WTC11 (cell line): ENCODE measurements at regions not wholly inside any gene's neighbourhood (a gene's known extent, or its start where the extent isn't known, plus 50 kb on each side); places are given as distances from the start of the nearest gene placed in this dataset.

Experiments used
- ATAC-seq: fragments of 200-7000 bp; cut with Tn5 transposase; 2 replicates; pipeline ENCODE4 v1.10.0; 2021; ENCODE audit warnings: mild to moderate bottlenecking, moderate library complexity
- CTCF ChIA-PET: fragments of 300-600 bp; sonication (Branson Sonifier 250); formaldehyde crosslinking; loops from one replicate; lab custom pipeline; 2021; ENCODE audit warnings: antibody characterized with exemption; lab: Charles Lee
- POLR2A ChIA-PET: fragments of 350-600 bp; sonication (Branson Sonifier 250); formaldehyde crosslinking; loops from one replicate; lab custom pipeline; 2021; ENCODE audit warnings: antibody characterized with exemption; lab: Charles Lee
- DNase-seq: peaks from one replicate; pipeline ENCODE4 v3.0.0; 2021; ENCODE audit warnings: low spot score
- H3K27ac Mint-ChIP-seq: 2 replicates; pipeline ENCODE4 v1.8.0; 2021; ENCODE audit warnings: mixed read lengths
- H3K27me3 Mint-ChIP-seq: 2 replicates; pipeline ENCODE4 v1.8.0; 2021; ENCODE audit warnings: low read depth, mild to moderate bottlenecking, moderate library complexity, mixed read lengths
- H3K36me3 Mint-ChIP-seq: 2 replicates; pipeline ENCODE4 v1.8.0; 2021; ENCODE audit warnings: mixed read lengths
- H3K4me1 Mint-ChIP-seq: 2 replicates; pipeline ENCODE4 v1.8.0; 2022; ENCODE audit warnings: mixed read lengths
- H3K4me3 Mint-ChIP-seq: 2 replicates; pipeline ENCODE4 v1.8.0; 2021; ENCODE audit warnings: mild to moderate bottlenecking, moderate library complexity, mixed read lengths
- H3K9me3 Mint-ChIP-seq: 2 replicates; pipeline ENCODE4 v1.8.0; 2021; ENCODE audit warnings: mixed read lengths
- AFF4 ChIP-seq: sonication (generic); formaldehyde crosslinking; IDR thresholded peaks from 2 replicates; pipeline ENCODE4 v1.8.1; 2023; ENCODE audit warnings: mild to moderate bottlenecking, missing genetic modification reagents, borderline replicate concordance
- CREB1 ChIP-seq: sonication (generic); formaldehyde crosslinking; IDR thresholded peaks from 2 replicates; pipeline ENCODE4 v1.8.0; 2023; ENCODE audit warnings: mild to moderate bottlenecking, missing genetic modification reagents
- CTCF ChIP-seq: fragments of 200-600 bp; IDR thresholded peaks from 2 replicates; pipeline ENCODE4 v1.8.0; 2022; ENCODE audit warnings: antibody characterized with exemption
- FOXP4 ChIP-seq: sonication (generic); formaldehyde crosslinking; IDR thresholded peaks from 2 replicates; pipeline ENCODE4 v1.8.0; 2022; ENCODE audit warnings: mild to moderate bottlenecking, missing genetic modification reagents
- GABPB1 ChIP-seq: sonication (generic); formaldehyde crosslinking; IDR thresholded peaks from 2 replicates; pipeline ENCODE4 v1.8.1; 2023; ENCODE audit warnings: mild to moderate bottlenecking, missing genetic modification reagents
- HMGXB4 ChIP-seq: sonication (generic); formaldehyde crosslinking; IDR thresholded peaks from 2 replicates; pipeline ENCODE4 v1.8.1; 2023; ENCODE audit warnings: mild to moderate bottlenecking, moderate library complexity, missing genetic modification reagents
- IRF1 ChIP-seq: sonication (generic); formaldehyde crosslinking; IDR thresholded peaks from 2 replicates; pipeline ENCODE4 v1.8.0; 2023; ENCODE audit warnings: missing genetic modification reagents
- IRF2 ChIP-seq: sonication (generic); formaldehyde crosslinking; IDR thresholded peaks from 2 replicates; pipeline ENCODE4 v1.8.0; 2022; ENCODE audit warnings: low read depth, missing genetic modification reagents, borderline replicate concordance
- JUN ChIP-seq: sonication (generic); formaldehyde crosslinking; IDR thresholded peaks from 2 replicates; pipeline ENCODE4 v1.8.0; 2023; ENCODE audit warnings: mild to moderate bottlenecking, missing genetic modification reagents
- MLX ChIP-seq: sonication (generic); formaldehyde crosslinking; IDR thresholded peaks from 2 replicates; pipeline ENCODE4 v1.8.1; 2023; ENCODE audit warnings: mild to moderate bottlenecking, missing genetic modification reagents, moderate library complexity
- MYBL2 ChIP-seq: sonication (generic); formaldehyde crosslinking; IDR thresholded peaks from 2 replicates; pipeline ENCODE4 v1.8.1; 2023; ENCODE audit warnings: mild to moderate bottlenecking, moderate library complexity, missing genetic modification reagents
- NFATC4 ChIP-seq: fragments of 250-450 bp; sonication (Bioruptor Pico); IDR thresholded peaks from 2 replicates; pipeline ENCODE4 v1.9.0; 2021; ENCODE audit warnings: mild to moderate bottlenecking
- NFE2L1 ChIP-seq: sonication (generic); formaldehyde crosslinking; IDR thresholded peaks from 2 replicates; pipeline ENCODE4 v1.8.1; 2023; ENCODE audit warnings: missing genetic modification reagents
- OVOL2 ChIP-seq: fragments of 250-450 bp; sonication (Bioruptor Pico); IDR thresholded peaks from 2 replicates; pipeline ENCODE4 v1.9.0; 2021; ENCODE audit warnings: mild to moderate bottlenecking, borderline replicate concordance
- RORB ChIP-seq: fragments of 250-450 bp; sonication (Bioruptor Pico); IDR thresholded peaks from 2 replicates; pipeline ENCODE4 v1.9.0; 2021; ENCODE audit warnings: mild to moderate bottlenecking
- TCF7 ChIP-seq: sonication (generic); formaldehyde crosslinking; IDR thresholded peaks from 2 replicates; pipeline ENCODE4 v1.8.0; 2022; ENCODE audit warnings: mild to moderate bottlenecking, low read depth, missing genetic modification reagents, moderate library complexity
- ZBTB21 ChIP-seq: sonication (generic); formaldehyde crosslinking; IDR thresholded peaks from 2 replicates; pipeline ENCODE4 v1.8.1; 2023; ENCODE audit warnings: mild to moderate bottlenecking, missing genetic modification reagents, borderline replicate concordance
- ZNF121 ChIP-seq: sonication (generic); formaldehyde crosslinking; IDR thresholded peaks from 2 replicates; pipeline ENCODE4 v1.8.0; 2023; ENCODE audit warnings: missing genetic modification reagents
- ZNF138 ChIP-seq: sonication (generic); formaldehyde crosslinking; conservative IDR thresholded peaks from 2 replicates; pipeline ENCODE4 v1.8.1; 2022; ENCODE audit warnings: mild to moderate bottlenecking, moderate library complexity, missing genetic modification reagents
- ZNF219 ChIP-seq: sonication (generic); formaldehyde crosslinking; IDR thresholded peaks from 2 replicates; pipeline ENCODE4 v1.8.0; 2023; ENCODE audit warnings: missing genetic modification reagents, mild to moderate bottlenecking, borderline replicate concordance
- ZNF423 ChIP-seq: fragments of 250-450 bp; sonication (Bioruptor Pico); IDR thresholded peaks from 2 replicates; pipeline ENCODE4 v2.1.2; 2022; ENCODE audit warnings: mild to moderate bottlenecking, moderate library complexity
- ZSCAN18 ChIP-seq: fragments of 250-450 bp; sonication (Bioruptor Pico); IDR thresholded peaks from 2 replicates; pipeline ENCODE4 v2.1.2; 2022; ENCODE audit warnings: mild to moderate bottlenecking, moderate library complexity

- Mint-ChIP-seq H3K27me3 (peaks cover 14% of the 10 kb centered on the region), H3K4me3 (no peak overlapping the region), H3K27ac (no peak overlapping the region), H3K36me3 (peaks cover 73% of the 10 kb centered on the region), H3K4me1 (no peaks in the 10 kb centered on the region), H3K9me3 (peaks cover 62% of the 10 kb centered on the region)
- POLR2A ChIA-PET = no interaction called here
- no peak for DNase-seq
- TF ChIP-seq MYBL2 (CRISPR knock-in tag) (no peak), OVOL2 (CRISPR knock-in tag) (no peak), NFATC4 (CRISPR knock-in tag) (no peak), HMGXB4 (CRISPR knock-in tag) (no peak), ZNF138 (CRISPR knock-in tag) (no peak), NFE2L1 (no peak), GABPB1 (CRISPR knock-in tag) (no peak), IRF2 (CRISPR knock-in tag) (no peak), FOXP4 (no peak), IRF1 (no peak)
- CTCF ChIA-PET = no interaction called here
- ATAC-seq = no peak
Observed at GRCh38 chr1:4128616-4129015, 228.5 kb upstream of the C1orf174 start.

- ATAC-seq = no peak
- H3K36me3 Mint-ChIP-seq = peaks cover 79% of the 10 kb centered on the region
- POLR2A ChIA-PET = no interaction called here
- CTCF ChIA-PET = no interaction called here
- peaks cover 11% of the 10 kb centered on the region for H3K27me3 Mint-ChIP-seq
- no peak overlapping the region for H3K4me3 Mint-ChIP-seq
- H3K27ac Mint-ChIP-seq = no peak overlapping the region
- DNase-seq = no peak
- H3K9me3 Mint-ChIP-seq = peaks cover 64% of the 10 kb centered on the region
- H3K4me1 Mint-ChIP-seq = no peaks in the 10 kb centered on the region
- no peak for TF ChIP-seq AFF4
- no peak for TF ChIP-seq ZNF121
- no peak for TF ChIP-seq ZBTB21
- no peak for TF ChIP-seq ZNF423
- no peak for TF ChIP-seq MLX (CRISPR knock-in tag)
- TF ChIP-seq FOXP4 = no peak
- no peak for TF ChIP-seq ZNF219
- no peak for TF ChIP-seq RORB
- no peak for TF ChIP-seq JUN (CRISPR knock-in tag)
- no peak for TF ChIP-seq CTCF
- no peak for TF ChIP-seq CREB1
- no peak for TF ChIP-seq ZSCAN18 (CRISPR knock-in tag)
- TF ChIP-seq TCF7 (CRISPR knock-in tag) = no peak
Observed at GRCh38 chr1:4129693-4130092, 229.6 kb upstream of the C1orf174 start.
